Activated B cell treated with CpG ODN at 0.5 μM for 24 hours (primary cell): ENCODE measurements at regions not wholly inside any gene's neighbourhood (a gene's known extent, or its start where the extent isn't known, plus 50 kb on each side); places are given as distances from the start of the nearest gene placed in this dataset.

Source experiments
- ATAC-seq: fragments of 200-7000 bp; cut with Tn5 transposase; one replicate; pipeline ENCODE4 v1.10.0; 2021; ENCODE audit warnings: low read depth, mild to moderate bottlenecking, moderate library complexity
- CTCF ChIA-PET: fragments of 350-600 bp; sonication (Branson Sonifier 250); formaldehyde crosslinking; loops from one replicate; lab custom pipeline; 2021; ENCODE audit warnings: antibody characterized with exemption; lab: Charles Lee
- POLR2A ChIA-PET: fragments of 350-600 bp; sonication (Branson Sonifier 250); formaldehyde crosslinking; loops from one replicate; lab custom pipeline; 2021; ENCODE audit warnings: antibody characterized with exemption; lab: Charles Lee
- DNase-seq: peaks from one replicate; pipeline ENCODE4 v3.0.0; 2022
- H3K27ac Mint-ChIP-seq: one replicate; pipeline ENCODE4 v1.8.0; 2020; ENCODE audit warnings: mixed read lengths
- H3K27me3 Mint-ChIP-seq: one replicate; pipeline ENCODE4 v1.8.0; 2021; ENCODE audit warnings: mixed read lengths
- H3K36me3 Mint-ChIP-seq: one replicate; pipeline ENCODE4 v1.8.0; 2021; ENCODE audit warnings: low read depth, mixed read lengths
- H3K4me1 Mint-ChIP-seq: one replicate; pipeline ENCODE4 v1.8.0; 2021; ENCODE audit warnings: mixed read lengths
- H3K4me3 Mint-ChIP-seq: one replicate; pipeline ENCODE4 v1.8.0; 2020; ENCODE audit warnings: mild to moderate bottlenecking, mixed read lengths
- H3K9me3 Mint-ChIP-seq: one replicate; pipeline ENCODE4 v1.8.0; 2020; ENCODE audit warnings: mixed read lengths
- CTCF ChIP-seq: fragments of 200-600 bp; IDR thresholded peaks from one replicate; pipeline ENCODE4 v1.8.0; 2022; ENCODE audit warnings: antibody characterized with exemption, mild to moderate bottlenecking
- intact Hi-C: fragments of 100-400 bp; cut with micrococcal nuclease; formaldehyde crosslinking; loops from one replicate; pipeline ENCODE4 v1.15.1; 2024

- no peaks in the 10 kb centered on the region for H3K36me3 Mint-ChIP-seq
- TF ChIP-seq CTCF, result no peak
- ATAC-seq (no peak), DNase-seq (no peak)
- H3K27ac Mint-ChIP-seq, result no peak overlapping the region
- peaks cover 10% of the 10 kb centered on the region for H3K9me3 Mint-ChIP-seq
- no peaks in the 10 kb centered on the region for H3K27me3 Mint-ChIP-seq
- CTCF ChIA-PET, result no interaction called here
- POLR2A ChIA-PET, result no interaction called here
- H3K4me3 Mint-ChIP-seq, result no peak overlapping the region
- intact Hi-C loops, result no loop called here
- no peaks in the 10 kb centered on the region for H3K4me1 Mint-ChIP-seq
These were observed 1092.6 kb upstream of the CDH6 start for GRCh38 chr5:30100929-30101328.

DNA sequence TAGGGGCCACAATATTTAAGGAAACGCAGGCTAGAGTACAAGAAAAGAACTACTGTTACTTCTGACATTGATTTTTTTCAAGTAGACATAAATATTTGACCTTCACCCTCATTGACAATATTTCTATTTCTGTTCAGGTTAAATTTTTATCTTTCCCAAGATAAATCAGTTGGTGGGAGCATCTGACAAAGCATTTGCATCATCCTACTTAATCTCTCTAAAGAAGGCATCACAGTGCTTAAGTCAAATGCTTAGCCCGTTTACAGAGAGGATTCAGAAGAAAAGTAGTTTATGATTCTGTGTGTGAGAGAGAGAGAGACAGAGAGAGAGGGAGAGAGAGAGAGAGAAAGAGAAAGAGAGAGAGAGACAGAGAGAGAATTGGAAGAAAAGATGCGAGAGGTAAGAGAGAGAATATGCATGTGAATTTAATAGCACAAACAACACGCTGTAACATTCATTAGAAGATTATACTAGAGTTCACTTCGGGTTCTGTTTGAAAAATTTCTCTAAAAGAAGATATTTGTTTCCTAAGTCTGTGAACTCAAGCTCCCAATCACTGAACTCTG, 1093.3 kb upstream of the CDH6 start:
- ATAC-seq, result no peak
- Mint-ChIP-seq H3K27ac (no peak overlapping the region), H3K9me3 (peaks cover 10% of the 10 kb centered on the region), H3K4me1 (no peaks in the 10 kb centered on the region), H3K36me3 (no peaks in the 10 kb centered on the region), H3K4me3 (no peak overlapping the region), H3K27me3 (no peaks in the 10 kb centered on the region)
- CTCF ChIA-PET, result no interaction called here
- POLR2A ChIA-PET, result no interaction called here
- intact Hi-C loops, result no loop called here
- TF ChIP-seq CTCF, result no peak
- DNase-seq, result no peak

GRCh38 chr5:30099634-30100033, 1093.9 kb upstream of the CDH6 start:
- H3K36me3 Mint-ChIP-seq, result no peaks in the 10 kb centered on the region
- H3K9me3 Mint-ChIP-seq, result peaks cover 10% of the 10 kb centered on the region
- no peak overlapping the region for H3K27ac Mint-ChIP-seq
- no peak for TF ChIP-seq CTCF
- no peak for DNase-seq
- no peak for ATAC-seq
- CTCF ChIA-PET, result no interaction called here
- POLR2A ChIA-PET, result no interaction called here
- no peaks in the 10 kb centered on the region for H3K27me3 Mint-ChIP-seq
- H3K4me1 Mint-ChIP-seq, result no peaks in the 10 kb centered on the region
- intact Hi-C loops, result no loop called here
- no peak overlapping the region for H3K4me3 Mint-ChIP-seq

- no peaks in the 10 kb centered on the region for H3K4me1 Mint-ChIP-seq
- ChIA-PET CTCF (no interaction called here), POLR2A (no interaction called here)
- TF ChIP-seq CTCF, result no peak
- no peak overlapping the region for H3K27ac Mint-ChIP-seq
- peaks cover 10% of the 10 kb centered on the region for H3K9me3 Mint-ChIP-seq
- no peak overlapping the region for H3K4me3 Mint-ChIP-seq
- DNase-seq (no peak), ATAC-seq (no peak)
- intact Hi-C loops, result no loop called here
- H3K27me3 Mint-ChIP-seq, result no peaks in the 10 kb centered on the region
- H3K36me3 Mint-ChIP-seq, result no peaks in the 10 kb centered on the region
These were observed 1094.5 kb upstream of the CDH6 start for GRCh38 chr5:30098940-30099339.

GRCh38 chr5:30092548-30092947, 1100.9 kb upstream of the CDH6 start:
- ChIA-PET POLR2A (no interaction called here), CTCF (no interaction called here)
- no peaks in the 10 kb centered on the region for H3K4me1 Mint-ChIP-seq
- H3K36me3 Mint-ChIP-seq, result no peaks in the 10 kb centered on the region
- no peaks in the 10 kb centered on the region for H3K9me3 Mint-ChIP-seq
- no peak for DNase-seq
- no peak overlapping the region for H3K27ac Mint-ChIP-seq
- ATAC-seq, result no peak
- no peak for TF ChIP-seq CTCF
- H3K4me3 Mint-ChIP-seq, result no peak overlapping the region
- no peaks in the 10 kb centered on the region for H3K27me3 Mint-ChIP-seq
- intact Hi-C loops, result no loop called here
